Frontal cortex (tissue), 3 donors: ENCODE measurements at regions not wholly inside any gene's neighbourhood (a gene's known extent, or its start where the extent isn't known, plus 50 kb on each side); places are given as distances from the start of the nearest gene placed in this dataset.

Source experiments
- DNase-seq, 2 donors: peaks; one replicate each; pipeline ENCODE4 v3.0.0; 2012; ENCODE audit warnings: low spot score in 2 of 2
- FAIRE-seq: peaks from 2 replicates; lab custom pipeline; 2012; peaks lifted over from hg19 to GRCh38; lab: Jason Lieb, UNC
- donor health status: control.
- donor health status: control.
- donor health status: control.

- DNase-seq = no peak
- no peak for FAIRE-seq
These were observed 1221.6 kb upstream of the PHF14 start for GRCh38 chr7:9752033-9752432.

GRCh38 chr7:9761224-9761623 is 1212.4 kb upstream of the PHF14 start:
- no peak for DNase-seq
- no peak for FAIRE-seq

GRCh38 chr7:9776900-9777299 is 1196.8 kb upstream of the PHF14 start:
- FAIRE-seq = no peak
- DNase-seq = no peak

- no peak for FAIRE-seq
- DNase-seq = no peak
These were observed 1195.3 kb upstream of the PHF14 start for GRCh38 chr7:9778367-9778766.

- DNase-seq = no peak
- FAIRE-seq = no peak
These were observed 1192.0 kb upstream of the PHF14 start for GRCh38 chr7:9781710-9782109.

- DNase-seq (no peak), FAIRE-seq (no peak)
These were observed 1191.4 kb upstream of the PHF14 start for GRCh38 chr7:9782275-9782674.

- FAIRE-seq = no peak
- no peak for DNase-seq
These were observed 1188.5 kb upstream of the PHF14 start for GRCh38 chr7:9785211-9785610.

GRCh38 chr7:9796241-9796640 is 1177.4 kb upstream of the PHF14 start:
- DNase-seq (no peak), FAIRE-seq (no peak)

GRCh38 chr7:9822458-9823290 is 1151.0 kb upstream of the PHF14 start:
- FAIRE-seq = no peak
- no peak for DNase-seq

- DNase-seq = no peak
- no peak for FAIRE-seq
These were observed 1138.5 kb upstream of the PHF14 start for GRCh38 chr7:9835199-9835598.

GRCh38 chr7:9836671-9837070 is 1137.0 kb upstream of the PHF14 start:
- no peak for FAIRE-seq
- DNase-seq = no peak

GRCh38 chr7:9842301-9842700 is 1131.4 kb upstream of the PHF14 start:
- no peak for FAIRE-seq

GRCh38 chr7:9846902-9847301 is 1126.8 kb upstream of the PHF14 start:
- FAIRE-seq (no peak), DNase-seq (no peak)

More at GRCh38 chr7:9842301-9842700, 1131.4 kb upstream of the PHF14 start:
- DNase-seq = no peak

- no peak for DNase-seq
- no peak for FAIRE-seq
These were observed 1119.1 kb upstream of the PHF14 start for GRCh38 chr7:9854605-9855004.

- no peak for DNase-seq
- FAIRE-seq = no peak
These were observed 1117.0 kb upstream of the PHF14 start for GRCh38 chr7:9856668-9857067.

GRCh38 chr7:9863545-9863944 is 1110.1 kb upstream of the PHF14 start:
- no peak for FAIRE-seq
- no peak for DNase-seq

GRCh38 chr7:9869151-9869550 is 1104.5 kb upstream of the PHF14 start:
- no peak for FAIRE-seq
- DNase-seq = no peak

- FAIRE-seq = no peak
- DNase-seq = no peak
These were observed 1104.1 kb upstream of the PHF14 start for GRCh38 chr7:9869566-9869965.

- DNase-seq (no peak), FAIRE-seq (no peak)
These were observed 1103.0 kb upstream of the PHF14 start for GRCh38 chr7:9870674-9871073.

- FAIRE-seq (no peak), DNase-seq (no peak)
These were observed 1099.5 kb upstream of the PHF14 start for GRCh38 chr7:9874182-9874581.

GRCh38 chr7:9876053-9876452 is 1097.6 kb upstream of the PHF14 start:
- DNase-seq (no peak), FAIRE-seq (no peak)

GRCh38 chr7:9889554-9889953 is 1084.1 kb upstream of the PHF14 start:
- FAIRE-seq = no peak
- no peak for DNase-seq
